Fibroblast of skin of abdomen (primary cell): ENCODE measurements at regions not wholly inside any gene's neighbourhood (a gene's known extent, or its start where the extent isn't known, plus 50 kb on each side); places are given as distances from the start of the nearest gene placed in this dataset.

ENCODE experiments used
- DNase-seq: peaks from one replicate; pipeline ENCODE4 v3.0.0-alpha.2; 2013

DNA sequence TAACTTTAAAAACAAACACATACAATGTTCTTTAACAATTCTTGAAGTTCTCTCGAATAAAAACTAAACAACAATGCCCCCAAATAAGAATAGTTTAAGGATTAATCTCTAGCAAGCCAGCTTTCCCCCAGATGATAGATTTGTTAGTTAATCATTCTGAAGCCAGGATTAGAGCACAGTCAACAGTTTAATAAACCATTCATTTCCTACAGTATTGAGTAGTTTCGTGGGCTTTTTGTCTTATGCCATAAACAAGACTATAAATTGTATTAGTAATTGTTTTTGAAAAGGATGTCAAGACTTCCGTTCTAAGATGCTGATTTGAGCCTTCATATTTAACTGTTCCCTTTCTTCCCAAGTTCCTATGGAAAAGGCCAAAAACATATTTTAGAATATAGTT is 136.6 kb downstream of the PIK3R1 start:
- DNase-seq = no peak

- no peak for DNase-seq
These were observed 138.0 kb downstream of the PIK3R1 start for GRCh38 chr5:68353605-68354004.

DNA sequence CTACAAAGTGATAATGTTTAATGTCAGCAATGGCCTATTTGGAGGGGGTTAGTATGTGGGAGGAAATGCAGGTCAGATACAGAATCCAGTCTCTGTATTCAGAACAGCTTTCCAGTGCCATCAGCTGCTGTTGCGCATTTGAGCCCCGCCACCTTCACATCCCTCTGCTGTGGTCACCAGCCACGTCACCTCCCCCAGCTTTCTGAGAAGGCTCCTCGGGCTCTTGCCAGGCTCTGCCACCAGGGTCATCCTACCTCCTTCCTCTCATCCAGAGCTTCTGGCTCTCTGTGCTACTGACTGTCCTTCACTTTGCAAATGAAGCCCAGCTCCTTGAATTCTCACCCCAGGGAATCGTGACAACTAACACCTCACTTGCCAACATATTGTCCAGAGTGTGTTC is 138.8 kb downstream of the PIK3R1 start:
- no peak for DNase-seq

DNA sequence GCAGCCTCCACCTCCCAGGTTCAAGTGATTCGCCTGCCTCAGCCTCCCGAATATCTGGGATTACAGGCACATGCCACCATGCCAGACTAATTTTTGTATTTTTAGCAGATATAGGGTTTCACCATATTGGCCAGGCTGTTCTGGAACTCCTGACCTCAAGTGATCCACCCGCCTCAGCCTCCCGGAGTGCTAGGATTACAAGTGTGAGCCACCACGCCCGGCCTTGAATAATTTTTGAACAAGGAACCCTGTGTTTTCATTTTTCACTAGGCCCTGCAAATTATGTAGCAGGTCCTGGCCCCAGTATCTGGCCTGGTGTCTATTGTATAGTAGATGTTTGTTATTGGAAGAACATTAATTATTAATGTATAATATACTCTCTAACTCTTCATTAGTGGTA is 140.7 kb downstream of the PIK3R1 start:
- no peak for DNase-seq

- no peak for DNase-seq
These were observed 141.1 kb downstream of the PIK3R1 start for GRCh38 chr5:68356623-68357022.

DNA sequence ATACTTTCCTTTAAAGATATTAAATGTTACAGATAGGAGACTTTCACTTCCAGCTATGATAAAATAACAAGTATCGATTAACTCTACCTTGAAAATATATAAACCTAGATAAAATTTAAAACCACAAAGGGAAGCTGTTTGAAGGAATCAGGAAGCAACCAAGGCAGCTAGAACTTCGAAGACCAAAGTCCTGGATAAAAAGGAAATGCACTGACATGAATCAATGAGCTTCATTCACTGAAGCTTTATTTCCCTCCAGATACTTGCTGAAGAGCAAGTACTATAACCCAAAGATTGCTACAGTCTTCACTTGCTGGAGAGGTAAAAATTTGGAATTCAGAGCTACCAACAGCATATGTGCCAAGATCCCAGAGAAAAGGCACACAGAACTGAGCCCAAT is 144.1 kb downstream of the PIK3R1 start:
- no peak for DNase-seq

DNA sequence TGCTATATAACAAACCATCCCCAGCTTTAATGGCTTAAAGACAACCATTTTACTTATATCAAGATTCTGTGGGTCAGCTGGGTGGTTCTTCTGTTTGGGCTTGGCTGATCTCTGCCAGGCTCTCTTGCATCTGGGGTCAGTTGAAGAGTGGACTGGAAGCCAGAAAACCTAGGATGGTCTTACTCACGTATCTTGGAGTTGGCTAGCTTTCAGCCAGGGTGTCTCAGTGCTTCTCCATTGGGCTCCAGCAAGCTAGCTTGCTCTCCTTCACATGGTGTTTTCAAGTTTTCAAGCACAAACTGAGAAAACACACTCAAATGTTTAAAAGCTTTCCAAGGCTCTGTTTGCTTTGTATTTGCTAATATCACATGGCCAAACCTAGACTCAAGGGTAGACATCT is 146.8 kb downstream of the PIK3R1 start:
- DNase-seq = no peak

DNA sequence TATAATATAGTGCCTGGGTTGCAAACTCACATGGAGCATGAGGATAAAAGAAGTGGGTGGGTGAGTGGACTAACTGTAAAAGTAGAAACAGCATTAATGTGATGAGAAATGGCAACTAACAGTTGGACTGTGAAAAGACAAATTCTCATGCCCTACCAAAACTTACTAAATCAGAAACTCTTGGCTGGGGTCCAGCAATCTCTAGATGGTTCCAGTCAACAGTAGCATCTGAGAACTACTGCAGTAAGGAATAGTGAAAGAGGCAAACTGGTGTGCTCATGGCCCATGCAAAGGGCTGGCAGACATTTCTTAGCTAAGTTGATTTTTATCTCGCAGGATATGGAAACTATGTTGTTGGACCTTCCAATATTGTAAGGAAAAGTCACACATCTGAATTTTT is 150.3 kb downstream of the PIK3R1 start:
- DNase-seq = no peak

- no peak for DNase-seq
These were observed 151.7 kb downstream of the PIK3R1 start for GRCh38 chr5:68367287-68367686.

GRCh38 chr5:68367717-68368116 is 152.2 kb downstream of the PIK3R1 start:
- DNase-seq = no peak

DNA sequence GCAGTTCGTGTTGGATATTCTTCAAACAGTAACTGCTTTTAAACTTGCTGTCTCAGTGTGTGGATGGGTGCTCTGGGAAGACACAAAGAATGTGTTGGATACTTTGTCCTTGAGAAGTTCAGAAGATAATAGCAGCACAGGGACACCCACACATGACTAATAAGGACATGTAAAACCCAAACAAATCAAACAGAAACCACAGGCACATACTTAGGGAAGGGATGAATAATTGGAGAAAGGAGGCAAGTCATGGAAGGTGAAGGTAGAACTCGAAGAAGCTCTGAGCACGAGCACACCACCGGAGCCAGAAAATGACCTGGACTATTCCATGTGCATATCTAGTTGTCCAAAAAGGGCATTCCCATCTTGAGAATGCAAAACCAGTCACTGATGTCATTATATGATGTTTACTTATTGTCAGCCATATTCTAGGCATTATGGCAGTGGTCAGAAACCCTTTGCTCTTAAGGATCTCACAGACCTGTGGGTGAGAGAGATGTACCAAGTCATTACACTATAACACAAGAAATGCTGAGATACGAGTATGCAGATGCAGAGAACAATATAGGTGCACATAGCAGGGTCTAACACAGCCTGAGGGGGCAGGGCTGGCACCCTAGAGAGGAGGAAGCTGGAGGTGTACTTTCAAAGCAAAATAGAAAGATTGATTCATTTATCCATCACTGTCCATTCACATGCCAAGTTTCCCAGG is 152.9 kb downstream of the PIK3R1 start:
- no peak for DNase-seq

- DNase-seq = no peak
These were observed 153.4 kb downstream of the PIK3R1 start for GRCh38 chr5:68369023-68369359.

DNA sequence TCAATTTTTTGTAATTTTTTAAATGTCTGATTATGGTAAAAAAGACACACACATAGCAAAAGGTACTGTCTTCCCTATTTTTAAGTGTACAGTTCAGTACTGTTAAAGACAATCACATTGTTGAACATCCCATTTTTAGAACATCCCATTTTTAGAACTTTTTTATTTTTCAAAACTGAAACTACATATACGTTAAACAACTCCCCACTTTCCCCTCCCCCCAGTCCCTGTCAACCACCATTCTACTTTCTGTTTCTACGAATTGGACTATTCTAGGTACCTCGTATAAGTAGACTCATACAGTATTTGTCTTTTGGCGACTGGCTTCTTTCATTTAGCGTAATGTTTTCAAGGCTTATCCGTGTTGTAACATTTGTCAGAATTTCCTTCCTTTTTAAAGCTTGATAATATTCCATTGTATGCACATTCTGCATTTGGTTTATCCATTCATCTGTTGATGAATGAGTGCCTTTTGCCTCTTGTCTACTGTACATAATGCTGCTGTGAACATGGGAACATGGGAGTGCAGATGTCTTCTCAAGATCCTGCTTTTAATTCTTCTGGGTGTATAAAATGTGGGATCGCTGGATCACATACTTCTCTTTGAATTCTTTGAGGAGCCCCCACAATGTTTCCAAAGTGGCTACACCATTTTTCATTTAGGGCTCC is 154.0 kb downstream of the PIK3R1 start:
- DNase-seq = no peak

GRCh38 chr5:68370196-68370595 is 154.6 kb downstream of the PIK3R1 start:
- DNase-seq = no peak

GRCh38 chr5:68371607-68372006 is 156.1 kb downstream of the PIK3R1 start:
- no peak for DNase-seq

GRCh38 chr5:68372161-68372560 is 156.6 kb downstream of the PIK3R1 start:
- DNase-seq = no peak

DNA sequence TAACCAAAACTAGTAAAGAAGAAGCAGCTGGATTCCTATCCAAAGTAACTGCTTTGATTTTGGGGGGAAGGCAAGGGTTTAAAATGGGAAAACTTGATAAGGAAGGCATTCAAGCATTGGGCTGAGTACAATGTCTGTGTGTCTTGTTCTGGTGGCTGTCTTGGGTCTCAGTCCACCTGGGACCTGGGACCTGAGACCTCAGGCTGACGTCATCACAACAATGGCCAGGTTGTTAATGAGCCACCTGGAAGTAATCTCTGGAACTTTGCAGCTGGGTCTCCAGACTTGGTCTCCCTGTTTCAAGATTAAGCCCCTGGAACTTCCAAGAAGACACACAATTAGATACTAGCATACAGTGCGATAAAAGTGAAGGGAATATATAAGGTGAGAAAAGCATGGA is 157.5 kb downstream of the PIK3R1 start:
- DNase-seq = no peak

DNA sequence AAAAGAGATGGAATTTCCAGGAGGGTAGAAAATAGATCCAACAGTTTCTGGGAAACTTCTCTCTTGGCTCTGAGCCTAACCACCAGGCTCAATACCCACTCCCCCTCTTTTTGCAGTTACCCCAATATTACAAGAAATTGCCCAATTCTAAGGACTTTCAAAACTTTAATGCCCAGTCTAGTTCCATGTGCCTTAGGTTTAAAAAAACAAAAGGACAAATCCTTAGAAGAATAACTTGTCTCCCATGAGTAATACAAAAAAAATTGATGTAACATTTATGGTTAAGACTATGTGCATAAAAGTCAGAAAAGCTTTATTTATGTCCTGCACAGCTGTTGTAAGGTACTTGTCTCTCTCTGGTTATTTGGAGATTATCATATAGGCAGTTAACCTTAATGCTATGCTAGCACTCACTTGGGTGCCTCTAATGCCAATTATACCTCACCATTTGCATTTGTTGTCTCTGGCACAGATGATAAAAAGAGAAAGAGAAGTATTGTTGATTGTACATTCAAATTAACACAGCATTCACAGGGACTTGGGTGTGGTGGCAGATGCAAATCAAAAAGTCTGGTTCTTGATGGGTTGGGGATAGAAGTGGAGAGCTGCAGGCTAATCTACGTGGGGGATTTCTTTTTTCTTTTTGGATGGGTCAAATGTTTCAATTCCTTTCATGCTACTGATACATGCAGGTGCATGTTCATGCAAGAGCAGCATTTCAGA is 159.4 kb downstream of the PIK3R1 start:
- DNase-seq = peak; percentile 43

GRCh38 chr5:68375540-68375939 is 160.0 kb downstream of the PIK3R1 start:
- no peak for DNase-seq

- peak; percentile 12 for DNase-seq
These were observed 161.4 kb downstream of the PIK3R1 start for GRCh38 chr5:68376935-68377334.

DNA sequence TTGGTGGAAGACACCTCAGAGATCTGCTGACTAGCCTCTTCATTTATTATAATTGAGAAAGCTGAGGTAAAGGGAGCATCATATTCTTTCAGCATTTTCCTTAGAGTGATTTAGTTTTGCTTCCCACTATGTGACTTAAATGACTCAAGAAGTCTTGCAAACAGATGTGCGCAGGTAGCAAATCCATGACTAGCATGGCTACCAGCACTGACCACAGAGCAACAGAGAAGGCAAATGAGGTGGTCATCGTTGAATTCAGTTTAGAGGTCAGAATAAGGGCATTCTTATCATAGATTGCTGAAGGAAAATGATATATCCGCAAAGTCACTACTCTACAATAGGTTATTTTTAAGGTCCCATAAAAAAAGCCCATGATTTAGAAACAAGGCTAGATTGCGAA is 162.2 kb downstream of the PIK3R1 start:
- no peak for DNase-seq

- DNase-seq = no peak
These were observed 162.8 kb downstream of the PIK3R1 start for GRCh38 chr5:68378204-68378820.

DNA sequence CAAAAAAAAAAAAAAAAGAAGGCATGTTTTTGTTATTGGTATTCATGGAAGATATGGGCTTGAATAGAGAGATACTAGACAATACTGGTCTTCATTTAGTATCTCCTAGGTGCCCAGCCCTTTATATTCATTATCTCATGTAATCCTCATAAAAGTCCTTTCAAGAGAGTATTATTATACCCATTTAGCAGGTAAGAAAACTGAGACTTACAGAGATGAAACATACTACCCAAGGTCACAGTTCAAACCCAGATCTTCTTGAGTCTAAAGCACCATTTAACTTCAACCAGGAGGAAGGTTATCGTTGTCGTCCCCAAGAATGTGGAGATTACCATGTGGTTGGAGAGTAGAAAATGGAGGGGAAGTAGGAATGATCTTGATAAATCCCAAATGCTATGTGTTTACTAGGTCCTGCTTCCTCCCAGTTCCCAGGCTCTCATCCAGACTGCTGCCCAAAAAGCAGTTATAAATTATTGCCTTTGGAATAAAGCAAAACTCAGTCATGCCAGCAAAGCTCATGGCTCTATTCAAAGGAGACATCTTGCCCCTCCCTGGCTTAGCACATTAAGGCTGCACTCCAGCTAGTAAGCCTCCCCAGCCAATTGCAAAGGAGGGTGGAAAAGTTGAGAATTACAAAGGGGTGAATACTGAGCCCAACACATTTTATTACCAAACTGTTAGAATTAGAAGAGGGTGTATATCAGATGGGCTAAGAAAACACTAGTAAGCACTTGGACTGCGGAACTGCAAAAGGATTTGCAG is 163.9 kb downstream of the PIK3R1 start:
- no peak for DNase-seq
